ENCODE measurements at regions not wholly inside any gene's neighbourhood (a gene's known extent, or its start where the extent isn't known, plus 50 kb on each side); places are given as distances from the start of the nearest gene placed in this dataset.

DNA sequence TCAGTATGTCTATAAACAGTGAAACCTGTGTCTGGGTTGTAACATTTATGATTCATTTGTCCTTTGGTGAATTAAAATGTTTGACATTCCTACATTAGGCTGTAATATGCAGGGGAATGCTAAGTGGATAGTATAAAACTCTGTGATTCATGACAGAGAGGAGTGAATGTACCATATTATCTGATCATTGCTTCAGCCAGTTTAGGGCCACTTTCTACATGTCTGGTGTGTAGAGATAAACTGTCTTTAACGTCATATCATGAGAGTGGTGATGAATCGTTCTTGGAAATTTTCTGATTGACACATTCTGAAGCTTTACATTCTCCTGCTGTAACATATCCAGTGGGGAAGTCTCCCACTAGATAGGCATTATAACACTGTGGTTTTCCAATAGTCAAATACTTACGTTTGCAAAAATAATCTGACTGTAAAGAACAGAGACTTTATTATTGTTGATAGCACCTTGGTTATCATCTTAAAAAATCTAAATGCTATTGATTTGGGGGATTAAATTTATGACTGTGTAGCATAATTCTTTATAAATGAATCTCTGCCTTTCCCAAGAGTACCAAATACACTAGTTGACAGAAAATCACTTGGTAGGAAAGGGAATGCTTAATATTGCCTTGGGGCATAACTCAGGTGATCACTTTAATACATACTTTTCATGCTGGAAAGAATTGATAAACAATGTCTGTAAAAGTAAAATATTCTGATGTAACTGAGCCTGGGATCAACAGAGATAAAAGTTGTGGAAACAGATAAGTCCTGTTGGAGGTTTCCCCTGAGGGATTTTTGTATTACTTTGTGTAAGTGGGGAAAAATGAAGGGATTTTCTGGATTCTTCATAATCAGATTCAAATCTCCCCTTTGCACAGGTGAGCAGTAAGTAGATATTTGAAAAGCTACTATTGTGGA lies 427.9 kb downstream of the JRKL start (continued):
- TF ChIP-seq, protein P1, sequence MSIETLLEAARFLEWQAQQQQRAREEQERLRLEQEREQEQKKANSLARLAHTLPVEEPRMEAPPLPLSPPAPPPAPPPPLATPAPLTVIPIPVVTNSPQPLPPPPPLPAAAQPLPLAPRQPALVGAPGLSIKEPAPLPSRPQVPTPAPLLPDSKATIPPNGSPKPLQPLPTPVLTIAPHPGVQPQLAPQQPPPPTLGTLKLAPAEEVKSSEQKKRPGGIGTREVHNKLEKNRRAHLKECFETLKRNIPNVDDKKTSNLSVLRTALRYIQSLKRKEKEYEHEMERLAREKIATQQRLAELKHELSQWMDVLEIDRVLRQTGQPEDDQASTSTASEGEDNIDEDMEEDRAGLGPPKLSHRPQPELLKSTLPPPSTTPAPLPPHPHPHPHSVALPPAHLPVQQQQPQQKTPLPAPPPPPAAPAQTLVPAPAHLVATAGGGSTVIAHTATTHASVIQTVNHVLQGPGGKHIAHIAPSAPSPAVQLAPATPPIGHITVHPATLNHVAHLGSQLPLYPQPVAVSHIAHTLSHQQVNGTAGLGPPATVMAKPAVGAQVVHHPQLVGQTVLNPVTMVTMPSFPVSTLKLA (conservative IDR thresholded peaks at IDR 0.05) = peak in 1 of 2 experiments; percentile 42; a peak in 1 of 4 replicates
- 0 out of 2 replicates have a peak, but pooled peaks have one; percentile 22 for TF ChIP-seq GATAD2A (IDR thresholded peaks at IDR 0.05)
- peak in 1 of 2 experiments; percentile 74; a peak in 2 of 4 replicates for TF ChIP-seq TBL1XR1 (IDR thresholded peaks at IDR 0.05; ENCODE audit: low read length in 2 of 2)
- no peak for TF ChIP-seq FOXK2 (conservative IDR thresholded peaks at IDR 0.05 in 1 of 2, IDR thresholded peaks at IDR 0.05 in 1 of 2; ENCODE audit: low read depth in 2 of 2)
- 0 out of 2 replicates have a peak, but pooled peaks have one; percentile 24 for TF ChIP-seq ZEB2 (IDR thresholded peaks at IDR 0.05)
- TF ChIP-seq, protein P2, sequence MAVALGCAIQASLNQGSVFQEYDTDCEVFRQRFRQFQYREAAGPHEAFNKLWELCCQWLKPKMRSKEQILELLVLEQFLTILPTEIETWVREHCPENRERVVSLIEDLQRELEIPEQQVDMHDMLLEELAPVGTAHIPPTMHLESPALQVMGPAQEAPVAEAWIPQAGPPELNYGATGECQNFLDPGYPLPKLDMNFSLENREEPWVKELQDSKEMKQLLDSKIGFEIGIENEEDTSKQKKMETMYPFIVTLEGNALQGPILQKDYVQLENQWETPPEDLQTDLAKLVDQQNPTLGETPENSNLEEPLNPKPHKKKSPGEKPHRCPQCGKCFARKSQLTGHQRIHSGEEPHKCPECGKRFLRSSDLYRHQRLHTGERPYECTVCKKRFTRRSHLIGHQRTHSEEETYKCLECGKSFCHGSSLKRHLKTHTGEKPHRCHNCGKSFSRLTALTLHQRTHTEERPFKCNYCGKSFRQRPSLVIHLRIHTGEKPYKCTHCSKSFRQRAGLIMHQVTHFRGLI (CRISPR knock-in tag; IDR thresholded peaks at IDR 0.05) = no peak
- TF ChIP-seq HDAC3 (IDR thresholded peaks at IDR 0.05; ENCODE audit: borderline replicate concordance, partially characterized antibody) = peak; percentile 81
- TF ChIP-seq FOXJ2 (tag; IDR thresholded peaks at IDR 0.05) = 0 out of 2 replicates have a peak, but pooled peaks have one; percentile 26
- peak; percentile 55; the same call in 1 of the 2 replicates for TF ChIP-seq RNF2 (IDR thresholded peaks at IDR 0.05)
- TF ChIP-seq KLF1 (tag; IDR thresholded peaks at IDR 0.05) = no peak
- peak; percentile 54 for TF ChIP-seq NFIC (IDR thresholded peaks at IDR 0.05)
- TF ChIP-seq HMG20A (CRISPR knock-in tag; conservative IDR thresholded peaks at IDR 0.05) = 0 out of 2 replicates have a peak, but pooled peaks have one; percentile 33
- TF ChIP-seq NFE2 (IDR thresholded peaks at IDR 0.05; ENCODE audit: low read depth) = peak; percentile 44; the same call in 1 of the 2 replicates
- TF ChIP-seq BRD9 (IDR thresholded peaks at IDR 0.05; ENCODE audit: low read depth, partially characterized antibody) = no peak
- 0 out of 2 replicates have a peak, but pooled peaks have one; percentile 10 for TF ChIP-seq MECOM (CRISPR knock-in tag; IDR thresholded peaks at IDR 0.05)
- TF ChIP-seq MAFG (tag; conservative IDR thresholded peaks at IDR 0.05) = no peak
- TF ChIP-seq, protein P3, sequence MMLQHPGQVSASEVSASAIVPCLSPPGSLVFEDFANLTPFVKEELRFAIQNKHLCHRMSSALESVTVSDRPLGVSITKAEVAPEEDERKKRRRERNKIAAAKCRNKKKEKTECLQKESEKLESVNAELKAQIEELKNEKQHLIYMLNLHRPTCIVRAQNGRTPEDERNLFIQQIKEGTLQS (IDR thresholded peaks at IDR 0.05) = peak; percentile 77
- TF ChIP-seq, protein P3 (CRISPR knock-in tag; conservative IDR thresholded peaks at IDR 0.05) = no peak
- TF ChIP-seq TAL1 (IDR thresholded peaks at IDR 0.05) = peak; percentile 91
- TF ChIP-seq ZC3H4 (CRISPR knock-in tag; IDR thresholded peaks at IDR 0.05; ENCODE audit: borderline replicate concordance) = no peak
- TF ChIP-seq HDAC2 (IDR thresholded peaks at IDR 0.05) = peak; percentile 97
- TF ChIP-seq RCOR1 (IDR thresholded peaks at IDR 0.05; ENCODE audit: borderline replicate concordance in 1 of 2, low read depth in 2 of 2, low read length in 2 of 2) = peak; percentile 41 to 97; a peak in 2 of 4 replicates
- TF ChIP-seq HDAC1 (IDR thresholded peaks at IDR 0.05) = peak; percentile 38 to 94; a peak in 2 of 4 replicates
- 0 out of 2 replicates have a peak, but pooled peaks have one; percentile 52 for TF ChIP-seq ZNF197 (CRISPR knock-in tag; IDR thresholded peaks at IDR 0.05; ENCODE audit: low read depth)
- peak; percentile 82 for TF ChIP-seq JUND (IDR thresholded peaks at IDR 0.05; ENCODE audit: borderline replicate concordance, low read depth, low read length)
- TF ChIP-seq JUND (tag; IDR thresholded peaks at IDR 0.05; ENCODE audit: borderline replicate concordance, low read depth, low read length) = peak; percentile 82; the same call in 2 of the 3 replicates

All from K562 (cell line).